HG02885 (cell line): ENCODE measurements at regions not wholly inside any gene's neighbourhood (a gene's known extent, or its start where the extent isn't known, plus 50 kb on each side); places are given as distances from the start of the nearest gene placed in this dataset.
"Not testable (repeated sequence)": the region's sequence is repeated elsewhere in the genome, so short reads cannot be mapped to it uniquely, and the experiment has no call there.

Experiments
- ATAC-seq: cut with Tn5 transposase; IDR thresholded peaks from one replicate; pipeline ENCODE4 v1.9.1; 2021; ENCODE audit warnings: mild to moderate bottlenecking; ENCODE audit not compliant: unreplicated experiment, poor library complexity

- ATAC-seq, result no peak
Measured at GRCh38 chr12:124126950-124127655, 154.1 kb downstream of the ZNF664 start.

DNA sequence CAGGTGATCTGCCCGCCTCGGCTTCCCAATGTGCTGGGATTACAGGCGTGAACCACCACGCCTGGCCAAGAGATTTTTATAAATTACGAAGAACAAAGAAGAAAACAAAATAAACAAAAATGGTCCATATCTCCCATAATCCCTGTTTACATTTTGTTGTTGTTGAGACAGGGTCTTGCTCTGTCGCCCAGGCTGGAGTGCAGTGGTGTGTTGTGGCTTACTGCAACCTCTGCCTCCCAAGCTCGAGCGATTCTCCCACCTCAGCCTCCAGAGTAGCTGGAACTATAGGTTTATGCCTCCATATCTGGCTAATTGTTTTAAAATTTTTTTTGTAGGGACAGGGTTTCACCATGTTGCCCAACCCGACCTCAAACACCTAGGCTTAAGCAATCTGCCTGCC, 156.1 kb downstream of the ZNF664 start:
- no peak for ATAC-seq

DNA sequence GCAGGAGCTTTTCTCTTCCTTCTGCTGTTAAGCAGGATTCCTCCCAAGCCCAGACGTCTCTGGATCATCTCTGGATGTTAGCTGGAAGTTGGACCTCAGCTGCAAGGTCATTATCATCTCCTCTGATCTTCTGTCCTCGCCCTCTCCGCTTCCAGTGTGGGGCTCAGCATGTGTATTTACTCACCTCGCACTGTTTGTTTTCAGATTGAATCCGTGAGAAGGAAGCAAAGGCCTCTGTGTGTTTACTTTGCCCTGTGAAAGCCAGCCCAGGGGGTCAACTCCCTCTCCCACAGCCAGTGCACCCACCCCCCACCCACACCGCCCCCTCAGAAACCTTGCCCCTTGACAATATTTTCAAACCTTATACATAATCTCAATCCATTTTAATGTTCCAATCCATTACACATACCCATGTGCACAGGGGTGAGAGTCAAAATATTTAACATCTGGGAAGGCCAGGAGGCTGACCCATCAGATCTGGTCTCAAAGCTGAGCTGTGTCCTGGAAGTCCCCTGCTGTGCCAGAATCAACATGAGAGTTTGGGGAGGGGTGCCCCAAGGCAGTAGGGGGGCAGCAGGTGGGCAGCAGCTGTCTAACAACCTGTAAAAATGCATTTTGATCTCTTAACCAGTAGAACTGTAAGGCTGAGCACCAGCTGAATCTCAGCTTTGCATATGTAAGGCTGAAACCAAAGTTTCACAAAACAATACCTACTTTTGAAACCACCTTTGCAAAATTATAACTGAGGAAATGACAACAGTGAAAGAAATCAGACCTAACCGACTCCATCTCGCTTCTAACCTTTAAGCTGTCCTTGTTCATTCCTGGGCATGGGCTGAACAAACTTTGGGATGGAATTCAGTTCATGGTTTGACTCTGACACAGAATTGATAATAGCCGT, 157.9 kb downstream of the ZNF664 start:
- no peak for ATAC-seq

GRCh38 chr12:124131659-124132058, 158.6 kb downstream of the ZNF664 start:
- no peak for ATAC-seq

GRCh38 chr12:124132530-124132929, 159.5 kb downstream of the ZNF664 start:
- no peak for ATAC-seq

GRCh38 chr12:124136796-124137195, 158.1 kb upstream of the RFLNA start:
- ATAC-seq, result no peak

- no peak for ATAC-seq
Measured at GRCh38 chr12:124140944-124141486, 153.9 kb upstream of the RFLNA start.

GRCh38 chr12:124141611-124142010, 153.3 kb upstream of the RFLNA start:
- ATAC-seq, result not testable (repeated sequence)

DNA sequence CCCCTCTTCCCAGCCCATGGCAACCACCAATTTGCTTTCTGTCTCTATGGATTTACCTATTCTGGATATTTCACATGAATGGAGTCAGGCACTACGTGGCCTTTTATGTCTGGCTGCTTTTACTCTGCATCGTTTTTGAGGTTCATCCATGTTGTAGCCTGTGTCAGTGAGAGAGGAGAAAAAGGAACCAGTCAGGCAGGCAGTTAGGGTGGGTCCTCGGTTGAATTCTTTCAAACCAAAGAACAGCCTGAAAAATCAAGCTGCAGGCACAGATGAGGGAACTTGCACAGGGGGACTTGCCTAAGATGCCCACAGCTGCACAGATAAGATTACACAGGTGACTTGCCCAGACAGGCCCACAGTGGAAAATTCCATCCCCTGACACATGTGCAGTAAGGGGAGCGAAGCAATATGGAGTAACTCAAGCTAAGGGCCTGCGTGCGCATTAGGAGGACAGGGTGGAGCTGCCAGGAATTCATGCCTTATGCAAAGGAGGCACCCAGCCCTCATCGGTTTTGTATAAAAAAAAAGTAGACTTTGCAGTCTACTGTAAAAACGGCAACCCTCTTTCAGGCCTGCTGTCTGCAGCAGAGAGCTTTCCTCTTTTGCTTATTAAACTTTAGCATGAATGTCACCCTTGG, 152.4 kb upstream of the RFLNA start:
- no peak for ATAC-seq

DNA sequence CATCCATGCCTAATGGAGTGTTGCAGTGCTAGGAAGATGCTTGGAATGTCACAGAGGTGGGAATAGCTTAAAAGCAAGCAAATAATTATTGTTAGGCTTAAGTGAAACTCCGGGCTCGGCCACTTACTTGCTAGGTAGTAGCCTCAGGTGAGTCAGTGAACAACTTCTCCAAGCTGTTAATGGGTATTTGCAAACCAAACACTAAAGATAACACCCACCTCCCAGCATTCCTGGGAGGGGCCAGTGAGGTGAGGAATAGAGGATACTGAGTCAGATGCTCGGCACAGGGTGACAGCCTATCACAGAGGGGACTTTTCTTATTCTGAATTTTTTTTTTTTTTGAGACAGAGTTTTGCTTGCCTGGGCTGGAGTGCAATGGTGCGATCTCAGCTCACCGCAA, 151.2 kb upstream of the RFLNA start:
- ATAC-seq, result no peak

- ATAC-seq, result no peak
Measured at GRCh38 chr12:124144531-124145194, 150.2 kb upstream of the RFLNA start.

DNA sequence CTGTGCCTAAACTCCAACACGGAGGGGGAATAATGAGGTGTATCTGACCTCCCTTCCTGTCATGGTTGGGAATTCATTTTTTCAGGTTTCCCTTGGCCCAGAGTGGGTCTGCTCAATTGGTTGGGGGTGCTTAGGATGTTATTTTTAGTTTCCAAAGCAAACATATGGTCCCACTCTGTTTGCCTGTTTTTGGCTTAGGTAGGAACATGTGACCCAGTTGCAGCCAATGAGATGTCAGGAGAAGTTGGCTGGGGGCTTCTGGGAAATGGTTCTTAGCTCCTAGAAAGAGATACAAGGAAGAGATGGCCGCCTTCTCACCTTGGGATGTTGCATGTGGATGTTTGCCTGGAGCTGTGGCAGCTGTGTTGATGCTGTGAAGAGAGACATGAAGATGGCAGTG, 147.9 kb upstream of the RFLNA start:
- ATAC-seq, result no peak

DNA sequence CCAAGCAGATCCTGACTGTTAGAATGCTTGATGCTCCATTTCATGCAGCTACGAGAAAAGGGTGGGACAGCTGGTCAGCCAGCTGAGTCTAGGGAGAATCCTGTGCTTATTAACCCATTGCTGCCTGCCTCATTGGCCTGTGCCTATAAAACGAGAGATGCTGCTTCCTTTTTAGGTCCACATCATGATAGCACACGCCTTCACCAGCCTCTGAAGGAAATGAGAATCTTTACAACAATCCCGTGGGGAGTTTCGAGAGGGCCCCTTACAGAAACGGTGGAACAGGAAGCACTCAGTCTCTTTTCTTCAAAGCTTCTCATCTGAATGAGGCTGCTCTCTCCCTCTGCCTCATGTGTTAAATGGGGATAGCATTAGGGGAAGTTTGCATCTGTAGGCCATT, 147.3 kb upstream of the RFLNA start:
- ATAC-seq, result peak; percentile 50

- no peak for ATAC-seq
Measured at GRCh38 chr12:124148481-124149273, 146.2 kb upstream of the RFLNA start.

DNA sequence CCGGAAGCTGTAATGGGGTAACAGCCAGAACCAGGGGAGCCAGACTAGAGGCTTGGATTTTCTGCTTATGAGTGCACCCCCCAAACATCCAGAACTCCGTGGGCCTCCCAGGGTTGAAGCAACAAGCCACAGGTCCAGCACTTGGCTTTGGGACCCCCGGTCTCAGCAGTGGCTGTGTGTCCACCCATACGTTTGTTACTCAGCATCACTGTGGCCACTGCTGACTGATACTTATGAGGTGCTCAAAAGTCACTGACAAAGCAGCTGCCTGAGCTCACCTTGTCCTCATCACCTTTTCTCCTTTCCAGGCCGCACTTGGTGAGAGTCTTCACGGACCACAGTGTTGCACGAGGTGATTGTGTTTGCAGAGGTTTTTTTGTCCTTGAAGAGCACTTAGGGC, 145.6 kb upstream of the RFLNA start:
- ATAC-seq, result no peak

DNA sequence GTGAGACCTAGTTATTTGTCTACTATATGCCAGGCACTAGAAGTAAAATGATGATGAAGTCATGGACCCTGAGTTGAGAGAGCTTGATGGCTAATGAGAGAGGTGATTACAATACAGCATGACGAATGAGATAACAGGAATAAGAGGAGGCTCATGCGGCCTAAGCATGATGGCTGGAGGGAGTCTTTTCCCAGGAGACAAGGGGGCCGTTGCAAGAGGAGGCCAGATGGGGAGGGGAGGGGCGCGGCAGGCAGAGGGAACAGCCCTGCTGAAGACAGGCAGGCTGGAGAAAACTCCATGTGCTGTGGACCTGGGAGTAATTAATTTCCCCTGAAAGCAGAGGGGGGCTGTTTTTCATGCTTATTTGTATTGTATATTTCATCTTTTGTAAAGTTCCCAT, 144.7 kb upstream of the RFLNA start:
- ATAC-seq, result no peak

DNA sequence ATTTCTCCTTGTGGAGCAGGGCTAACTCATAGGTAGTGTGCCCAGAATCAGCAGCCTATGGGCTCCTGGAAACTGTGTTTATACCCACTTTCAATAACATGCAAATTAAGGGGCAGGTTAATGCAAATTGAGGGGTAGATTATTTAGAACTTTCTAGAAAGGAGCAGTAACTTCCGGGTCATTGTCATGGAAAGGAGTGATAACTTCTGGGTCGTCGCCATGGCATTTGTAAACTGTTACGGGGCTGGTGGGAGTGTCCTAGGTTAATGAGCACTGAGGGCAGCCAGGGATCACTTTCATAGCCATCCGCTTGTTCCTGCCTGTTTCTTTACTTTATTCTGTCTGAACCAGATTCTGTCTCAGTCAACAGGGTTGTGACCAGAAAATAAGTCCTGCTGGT, 143.3 kb upstream of the RFLNA start:
- no peak for ATAC-seq

DNA sequence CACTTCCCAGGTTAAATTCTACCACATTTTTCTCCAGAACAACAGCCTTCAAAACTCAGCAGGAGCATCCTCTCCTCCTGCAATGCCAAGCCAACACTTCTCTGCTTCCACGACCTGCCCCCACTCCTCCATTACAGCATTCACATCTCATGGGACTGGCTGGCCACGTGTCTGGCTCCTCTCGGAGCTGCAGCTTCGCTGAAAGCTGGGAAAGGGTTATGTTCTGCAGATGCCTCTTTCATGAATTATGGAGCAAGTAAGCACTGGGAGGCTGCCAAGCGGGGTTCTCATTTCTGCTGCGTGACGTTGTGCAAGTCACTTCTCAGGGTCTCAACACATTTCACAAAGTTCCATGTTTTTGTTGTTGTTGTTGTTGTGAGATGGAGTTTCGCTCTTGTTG, 142.2 kb upstream of the RFLNA start:
- ATAC-seq, result no peak

DNA sequence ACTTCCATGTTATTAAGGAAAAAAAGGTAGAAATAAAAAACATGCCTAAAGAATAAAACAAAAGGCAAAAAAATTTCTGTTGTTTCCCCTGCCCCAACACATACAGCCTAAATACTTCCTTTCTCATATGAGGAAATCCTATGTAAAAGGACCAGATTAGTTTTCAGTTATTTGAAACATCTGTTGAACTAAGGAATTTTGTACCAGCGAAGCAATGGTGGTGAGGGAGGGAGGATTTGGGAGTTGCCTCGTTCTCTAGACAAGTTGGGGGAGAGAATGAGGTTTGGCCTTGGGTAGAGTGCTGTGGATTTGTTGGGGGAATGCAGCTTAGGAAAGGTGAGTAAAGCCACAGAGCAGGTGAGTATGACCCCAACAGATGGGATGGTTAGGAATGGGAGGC, 141.5 kb upstream of the RFLNA start:
- ATAC-seq, result no peak

GRCh38 chr12:124157406-124157805, 137.5 kb upstream of the RFLNA start:
- ATAC-seq, result no peak
